ENCODE measurements at regions not wholly inside any gene's neighbourhood (a gene's known extent, or its start where the extent isn't known, plus 50 kb on each side); places are given as distances from the start of the nearest gene placed in this dataset.

- Histone ChIP-seq H3K9me3 (replicated peaks; ENCODE audit: control insufficient read depth, insufficient read depth, low read length) (no peaks in the 10 kb centered on the region; the same call in 1 of the 3 replicates), H4K20me1 (ENCODE audit: control insufficient read depth, insufficient read depth) (no peaks in the 10 kb centered on the region), H3K4me1 (ENCODE audit: control insufficient read depth, insufficient read depth, low read length) (no peaks in the 10 kb centered on the region), H3K9ac (ENCODE audit: control insufficient read depth, insufficient read depth, low read length) (no peak overlapping the region), H3K36me3 (ENCODE audit: control insufficient read depth in 2 of 2, insufficient read depth in 2 of 2, low read length in 1 of 2) (no peaks in the 10 kb centered on the region), H2AFZ (ENCODE audit: control insufficient read depth, low read depth, low read length) (no peak overlapping the region), H3K27ac (ENCODE audit: control insufficient read depth, insufficient read depth) (no peak overlapping the region), H3K79me2 (ENCODE audit: control insufficient read depth, insufficient read depth, low read length) (no peaks in the 10 kb centered on the region), H3K4me2 (ENCODE audit: control insufficient read depth, insufficient read depth) (no peak overlapping the region), H3K27me3 (replicated peaks in 1 of 2; ENCODE audit: control insufficient read depth in 2 of 2, insufficient read depth in 2 of 2, low read length in 1 of 2) (no peaks in the 10 kb centered on the region), H3K4me3 (no peak overlapping the region)
- BruUV-seq (replicated peaks) = no TSS peak
- FAIRE-seq (no peak), DNase-seq (ENCODE audit: low read depth, low spot score) (no peak), ATAC-seq (no peak)
- in situ Hi-C loops (cut with MboI) (no loop called here), intact Hi-C loops (cut with micrococcal nuclease; ENCODE audit: unreplicated experiment) (no loop called here)
- ChIA-PET POLR2A (no interaction called here), SMC1A (ENCODE audit: uncharacterized antibody, unreplicated experiment) (no interaction called here), RAD21 (ENCODE audit: unreplicated experiment) (no interaction called here), CTCF (no interaction called here)
- TF ChIP-seq ZNF24 (IDR thresholded peaks at IDR 0.05) = no peak
- no peak for TF ChIP-seq CREB1 (IDR thresholded peaks at IDR 0.05; ENCODE audit: low read depth)
- no peak for TF ChIP-seq MLLT1 (IDR thresholded peaks at IDR 0.05)
- no peak for TF ChIP-seq MAX (IDR thresholded peaks at IDR 0.05; ENCODE audit: low read depth, low read length)
- TF ChIP-seq CHD4 (IDR thresholded peaks at IDR 0.05) = no peak
- TF ChIP-seq RCOR1 (conservative IDR thresholded peaks at IDR 0.05; ENCODE audit: low read depth, low read length) = no peak
- TF ChIP-seq CREM (IDR thresholded peaks at IDR 0.05; ENCODE audit: low read depth) = no peak
- no peak for TF ChIP-seq WRNIP1 (IDR thresholded peaks at IDR 0.05; ENCODE audit: borderline replicate concordance, low read depth, low read length)
- no peak for TF ChIP-seq NKRF (conservative IDR thresholded peaks at IDR 0.05)
- 6% methylated on average over 2 of the region's 2 CpGs for WGBS (ENCODE audit: insufficient coverage, insufficient replicate concordance, low lambda C conversion rate, missing lambda C conversion rate)
Observed at GRCh38 chr20:10788055-10788454, 114.3 kb upstream of the JAG1 start.

Data from GM12878 (cell line).